ENCODE measurements at regions not wholly inside any gene's neighbourhood (a gene's known extent, or its start where the extent isn't known, plus 50 kb on each side); places are given as distances from the start of the nearest gene placed in this dataset.

DNA sequence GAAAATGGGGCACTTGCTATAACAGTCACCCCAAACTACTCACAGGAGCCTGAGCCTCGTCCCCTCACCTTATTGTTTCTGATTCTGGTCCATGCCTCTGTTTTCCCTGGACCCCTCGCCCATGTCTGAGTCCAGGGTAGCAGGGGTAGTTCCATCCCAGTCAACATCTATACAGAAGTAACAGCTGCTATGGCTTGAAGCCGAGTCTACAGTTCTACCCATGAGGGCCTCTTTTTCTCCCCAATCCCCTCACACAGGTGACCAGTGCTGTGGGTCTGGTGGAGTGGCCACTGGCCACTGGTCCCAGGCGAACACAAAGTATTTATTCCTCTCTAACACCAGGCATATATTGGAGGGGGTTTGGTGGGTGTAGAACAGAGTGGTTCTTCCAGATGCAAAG is 116.4 kb downstream of the ZNF280B start:
- no peak for DNase-seq (ENCODE audit: low read depth in 3 of 3, low spot score in 1 of 3)

DNA sequence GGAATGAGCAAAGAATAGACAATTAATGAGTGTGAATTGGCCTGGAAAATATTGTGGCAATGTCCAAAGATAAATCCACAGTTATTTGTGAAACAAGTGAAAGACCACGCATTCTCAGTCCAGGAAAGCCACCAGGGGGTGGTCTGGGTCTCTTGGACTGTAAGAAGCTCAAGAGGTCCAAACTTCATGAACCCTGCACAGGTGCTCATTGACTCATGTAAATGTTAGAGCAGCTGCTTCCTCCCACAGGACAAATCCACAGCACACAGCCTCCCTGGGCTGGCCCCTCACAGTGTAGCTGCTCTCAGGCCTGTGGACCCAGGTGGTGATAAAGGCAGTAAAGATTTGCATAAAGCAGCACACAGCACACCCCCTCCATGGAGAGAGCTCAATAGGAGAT is 114.0 kb downstream of the ZNF280B start:
- DNase-seq (ENCODE audit: low read depth in 3 of 3, low spot score in 1 of 3), result no peak

DNA sequence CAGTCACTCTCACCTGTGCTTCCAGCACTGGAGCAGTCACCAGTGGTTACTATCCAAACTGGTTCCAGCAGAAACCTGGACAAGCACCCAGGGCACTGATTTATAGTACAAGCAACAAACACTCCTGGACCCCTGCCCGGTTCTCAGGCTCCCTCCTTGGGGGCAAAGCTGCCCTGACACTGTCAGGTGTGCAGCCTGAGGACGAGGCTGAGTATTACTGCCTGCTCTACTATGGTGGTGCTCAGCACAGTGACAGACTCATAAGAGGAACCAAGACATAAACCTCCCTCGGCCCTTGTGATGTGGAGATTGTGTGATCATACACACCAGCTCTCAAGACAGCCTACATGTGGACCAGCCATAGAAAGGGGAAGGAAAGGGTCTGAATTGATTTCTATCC is 113.3 kb downstream of the ZNF280B start:
- DNase-seq (ENCODE audit: low read depth in 3 of 3, low spot score in 1 of 3), result no peak

DNA sequence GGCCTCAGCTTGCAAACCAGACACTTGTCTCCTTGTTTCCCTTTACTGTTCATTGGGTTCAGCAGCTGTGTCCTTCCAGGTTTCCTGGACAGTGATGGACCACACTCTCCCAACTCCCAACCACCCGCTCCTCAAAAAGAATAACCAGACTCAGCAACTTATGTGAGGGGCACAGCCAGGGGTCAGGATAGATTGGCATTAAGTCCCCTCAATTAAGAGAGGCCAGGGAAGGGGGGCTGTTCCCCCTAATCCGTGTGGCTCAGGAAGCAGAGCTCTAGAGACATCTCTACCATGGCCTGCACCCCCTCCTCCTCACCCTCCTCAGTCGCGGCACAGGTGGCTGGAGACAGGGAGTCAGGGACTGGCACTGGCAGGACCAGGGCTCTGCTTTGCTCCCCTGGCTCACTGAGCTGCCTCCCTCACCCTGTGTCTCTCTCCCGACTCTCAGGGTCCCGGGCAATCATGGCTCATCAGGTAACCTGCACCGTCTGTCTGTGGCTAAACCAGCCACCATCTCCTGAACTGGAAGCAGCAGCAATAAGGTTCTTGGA is 111.7 kb downstream of the ZNF280B start:
- DNase-seq (ENCODE audit: low read depth in 3 of 3, low spot score in 1 of 3), result no peak

DNA sequence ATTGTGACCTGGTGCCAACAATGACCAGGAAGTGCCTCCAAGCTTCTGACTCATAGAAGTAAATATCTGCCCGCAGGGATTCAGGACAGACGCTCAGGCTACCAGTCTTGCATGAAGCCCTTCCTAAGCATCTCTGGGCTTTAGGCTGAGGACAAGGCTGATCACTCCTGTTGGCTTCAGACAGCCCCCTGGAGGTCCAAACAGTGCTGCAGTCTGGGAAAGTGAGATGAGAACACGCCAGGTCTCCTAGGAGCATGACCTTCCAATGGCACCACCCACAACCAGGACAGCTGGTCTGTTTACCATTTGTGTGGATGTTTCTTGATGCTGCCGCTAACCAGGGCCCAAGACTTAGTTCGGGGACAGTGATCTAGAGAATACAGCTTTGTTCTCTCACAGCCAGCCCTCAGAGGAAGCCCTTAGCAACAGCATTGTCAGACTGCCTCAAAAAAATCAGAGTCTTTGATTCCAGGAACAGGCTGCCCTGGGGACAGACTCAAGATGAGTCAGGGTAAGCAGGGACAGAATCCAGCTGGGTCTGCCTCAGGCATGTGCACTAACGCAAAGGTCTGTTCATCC is 111.2 kb downstream of the ZNF280B start:
- DNase-seq (ENCODE audit: low read depth in 3 of 3, low spot score in 1 of 3), result no peak

DNA sequence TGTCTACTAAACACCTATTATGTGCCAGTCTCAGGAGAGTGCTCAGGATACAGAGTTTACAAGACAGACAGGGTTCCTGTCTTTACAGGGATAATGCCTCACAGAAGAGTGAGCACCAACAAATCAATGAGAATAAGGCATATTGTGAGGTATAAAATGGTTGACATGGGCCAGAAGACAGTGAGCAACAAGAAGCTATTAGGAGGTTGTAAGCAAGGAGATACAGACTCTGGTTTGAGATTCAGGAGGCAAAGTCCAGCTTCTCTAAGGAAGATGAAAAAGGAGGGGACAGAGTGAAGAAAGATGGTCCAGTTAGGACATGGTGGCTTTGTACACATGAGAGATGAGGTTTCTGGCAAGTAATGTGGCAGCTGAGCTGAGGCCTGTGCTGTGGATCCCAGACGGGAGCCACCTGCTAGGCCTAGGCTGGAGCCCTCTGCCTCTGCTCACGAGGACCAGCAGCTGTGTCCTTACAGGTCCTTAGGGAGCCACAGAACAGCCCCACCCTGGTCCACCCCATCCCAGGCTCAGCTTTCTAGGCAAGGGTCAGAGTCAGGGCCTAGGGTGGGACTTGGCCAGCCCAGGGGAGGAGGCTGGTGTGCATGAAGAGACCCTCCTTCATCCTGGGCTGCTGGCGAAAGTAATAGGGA is 110.5 kb downstream of the ZNF280B start:
- DNase-seq (ENCODE audit: low read depth in 3 of 3, low spot score in 1 of 3), result no peak

DNA sequence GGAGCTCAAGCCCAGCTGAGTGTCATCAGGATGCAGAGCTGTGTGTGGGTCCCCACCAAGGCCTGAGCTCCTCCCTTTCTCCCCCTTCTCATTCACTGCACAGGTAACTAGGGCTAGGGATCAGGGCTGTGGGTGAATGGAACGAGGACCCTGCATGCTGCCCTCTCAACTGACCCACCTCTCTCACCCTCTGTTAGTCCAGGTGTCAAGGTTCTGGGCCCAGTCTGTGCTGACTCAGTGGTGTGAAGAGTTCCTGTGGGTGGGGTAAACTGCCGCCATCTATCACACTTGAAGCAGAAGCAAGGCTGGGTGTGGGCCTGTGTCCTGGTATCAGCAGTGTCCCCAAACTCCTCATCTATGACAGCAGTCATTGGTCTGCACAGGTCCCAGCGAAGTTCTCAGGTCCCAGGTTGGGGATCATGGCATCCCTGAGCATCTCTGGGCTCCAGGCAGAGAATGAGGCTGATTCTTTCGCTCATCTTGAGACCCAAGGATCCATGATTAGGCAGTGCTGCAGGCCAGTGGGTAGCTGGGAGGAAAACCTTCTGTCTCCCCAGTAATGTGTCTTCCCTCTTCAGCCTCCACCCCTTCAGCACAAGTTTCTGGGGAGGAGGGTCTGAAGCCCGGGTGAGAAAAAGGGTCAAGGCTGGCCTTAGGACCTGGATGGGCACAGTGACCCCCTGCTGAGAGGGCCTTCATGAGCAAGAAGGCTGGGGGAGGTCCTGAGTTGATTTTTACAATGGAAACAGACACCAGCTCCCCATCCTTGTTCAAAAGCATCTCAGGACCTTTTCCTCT is 109.8 kb downstream of the ZNF280B start:
- DNase-seq (ENCODE audit: low read depth in 3 of 3, low spot score in 1 of 3), result no peak

DNA sequence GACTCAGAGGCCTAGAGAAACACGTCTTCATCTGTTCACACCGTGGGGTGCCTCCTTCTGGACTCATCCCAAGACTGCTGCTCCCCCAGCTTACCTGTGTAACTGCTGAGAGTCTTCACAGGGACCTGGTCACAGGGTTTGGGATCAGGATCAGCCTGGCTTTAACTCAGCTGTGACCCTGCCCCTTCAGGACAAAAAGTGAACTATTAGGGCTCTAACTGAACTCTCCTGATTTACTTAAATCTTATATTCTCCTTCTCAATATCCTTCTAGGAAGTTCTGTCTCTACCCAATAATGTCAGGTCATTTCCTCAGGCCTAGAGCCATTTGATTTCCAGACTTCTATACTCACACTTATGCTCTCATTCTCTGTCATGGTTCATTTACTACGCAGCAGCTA is 108.4 kb downstream of the ZNF280B start:
- DNase-seq (ENCODE audit: low read depth in 3 of 3, low spot score in 1 of 3), result no peak

DNA sequence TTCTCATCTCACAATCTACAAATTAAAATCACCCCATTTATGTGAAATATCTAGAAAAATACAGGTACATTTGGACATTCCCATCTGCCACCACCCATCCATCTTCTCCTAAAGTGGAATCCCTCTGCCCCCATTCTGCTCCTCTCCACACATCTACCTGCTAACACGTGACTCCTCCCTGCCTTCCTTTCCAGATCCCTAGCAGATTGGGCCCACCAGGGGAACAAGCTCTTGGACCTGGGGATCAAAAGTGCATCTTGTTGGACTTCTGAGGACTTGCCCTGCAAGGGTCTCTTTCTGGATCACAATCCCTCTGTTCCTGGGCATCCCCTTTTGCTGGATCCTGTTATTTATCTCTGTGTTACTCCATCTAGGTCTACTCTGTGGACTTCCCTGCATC is 107.6 kb downstream of the ZNF280B start:
- no peak for DNase-seq (ENCODE audit: low read depth in 3 of 3, low spot score in 1 of 3)

DNA sequence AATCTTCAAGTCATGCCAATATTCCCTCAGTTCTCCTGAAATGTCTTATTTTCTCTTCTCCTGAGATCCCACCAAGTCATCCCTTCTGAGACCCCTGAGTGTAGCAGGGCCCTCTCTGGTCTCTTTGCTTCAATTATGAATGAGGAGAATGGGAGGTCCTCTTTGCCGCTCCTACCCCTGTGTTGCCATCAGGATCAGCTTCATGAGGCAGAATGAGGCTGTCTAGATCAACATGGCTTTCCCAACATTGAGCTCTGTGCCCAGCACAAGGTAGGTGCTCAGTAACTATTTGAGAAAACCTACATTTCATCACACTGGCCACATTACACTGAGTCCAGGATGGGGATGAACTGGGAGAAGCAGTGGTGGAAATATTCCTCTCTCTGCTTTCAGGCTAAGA is 107.2 kb downstream of the ZNF280B start:
- no peak for DNase-seq (ENCODE audit: low read depth in 3 of 3, low spot score in 1 of 3)

DNA sequence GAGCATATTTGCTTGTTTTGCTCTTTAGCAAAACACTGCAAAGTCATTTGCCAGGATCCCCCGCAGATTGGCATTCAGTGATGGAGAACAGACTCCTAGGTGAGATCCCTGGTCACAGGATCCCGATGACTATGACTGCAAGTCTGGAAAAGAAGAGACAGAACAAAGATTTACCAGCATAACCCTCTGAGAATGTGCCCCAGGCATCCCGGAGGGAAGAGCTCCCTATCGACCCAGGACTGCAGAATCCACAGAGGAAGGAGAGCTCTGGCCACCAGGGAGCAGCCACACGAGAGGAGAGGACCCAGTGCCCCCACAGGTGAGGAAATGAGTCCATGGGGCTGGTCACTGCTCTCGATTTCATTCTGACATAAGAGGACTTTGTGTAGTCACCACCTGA is 105.2 kb downstream of the ZNF280B start:
- DNase-seq (ENCODE audit: low read depth in 3 of 3, low spot score in 1 of 3), result no peak

DNA sequence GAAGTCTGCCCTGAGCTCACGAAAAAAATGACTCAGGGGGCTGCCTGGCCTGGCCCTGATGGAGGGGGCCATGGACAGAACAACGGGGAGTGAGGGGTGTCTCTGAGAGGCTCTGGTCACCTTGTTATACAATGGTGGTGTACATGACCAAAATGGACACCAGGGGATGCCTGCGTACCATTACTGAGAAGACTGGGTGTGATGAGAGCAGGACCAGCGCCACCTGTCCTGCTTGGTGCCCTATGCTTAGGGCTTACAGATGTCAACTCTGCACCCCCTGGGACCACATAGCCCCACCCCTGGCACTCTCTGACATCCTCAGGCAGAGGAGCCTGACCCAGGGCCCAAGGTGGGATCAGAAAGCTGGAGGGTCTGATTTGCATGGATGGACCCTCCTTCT is 104.8 kb downstream of the ZNF280B start:
- no peak for DNase-seq (ENCODE audit: low read depth in 3 of 3, low spot score in 1 of 3)

DNA sequence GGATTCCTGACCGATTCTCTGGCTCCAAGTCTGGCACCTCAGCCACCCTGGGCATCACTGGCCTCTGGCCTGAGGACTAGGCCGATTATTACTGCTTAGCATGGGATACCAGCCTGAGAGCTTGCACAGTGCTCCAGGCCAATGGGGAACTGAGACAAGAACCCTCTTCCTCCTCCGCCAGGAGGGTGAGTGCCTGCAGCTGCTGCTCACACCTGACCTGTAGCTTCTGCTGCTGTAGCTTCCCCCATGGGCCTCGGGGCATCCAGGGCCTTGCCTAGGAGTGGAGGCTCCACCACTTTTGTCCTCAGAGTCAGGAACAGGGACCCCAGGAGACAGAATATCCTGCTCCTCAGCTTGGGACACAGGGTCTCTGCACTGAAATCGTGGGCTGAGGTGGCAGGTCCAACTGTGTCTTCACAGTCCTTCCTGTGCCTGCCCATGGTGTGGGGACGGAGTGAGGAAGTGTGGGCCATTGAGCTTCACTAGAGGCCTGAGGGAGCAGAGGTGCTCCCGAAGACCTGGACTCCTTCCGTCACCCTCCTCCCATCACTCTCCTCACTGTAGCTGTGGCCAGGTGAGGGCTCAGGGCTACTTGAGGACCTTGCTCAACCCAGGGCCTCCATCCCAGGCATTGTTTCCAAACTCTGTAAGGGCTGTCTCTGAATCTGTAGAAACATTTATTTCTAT is 103.8 kb downstream of the ZNF280B start:
- no peak for DNase-seq (ENCODE audit: low read depth in 3 of 3, low spot score in 1 of 3)

DNA sequence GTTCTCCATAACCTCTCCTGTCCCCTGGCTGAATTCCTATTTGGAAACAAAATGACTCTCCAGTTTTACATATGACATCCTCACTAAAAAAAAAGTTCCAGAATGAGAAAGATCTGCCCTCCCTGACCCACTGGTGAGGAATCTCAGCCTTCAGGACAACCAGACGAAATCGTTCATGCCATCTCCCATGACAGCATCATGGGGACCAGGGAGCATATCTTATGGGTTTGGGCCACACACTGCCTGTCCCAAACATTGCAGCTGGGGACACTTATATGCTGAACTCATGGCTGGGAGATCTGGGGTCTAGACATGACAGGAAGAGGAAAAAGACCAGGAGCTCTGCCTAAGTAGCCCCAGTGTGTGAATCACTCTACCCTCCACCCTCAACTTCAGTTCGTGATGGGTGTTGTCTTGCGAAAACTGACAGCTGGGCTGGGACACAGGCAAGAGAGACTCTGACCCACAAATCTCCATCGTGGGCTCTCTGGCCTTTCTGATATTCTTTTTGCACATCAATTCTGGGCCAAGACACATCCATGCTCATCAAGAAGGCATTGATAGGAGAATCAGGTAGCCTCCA is 102.0 kb downstream of the ZNF280B start:
- DNase-seq (ENCODE audit: low read depth in 3 of 3, low spot score in 1 of 3), result no peak

DNA sequence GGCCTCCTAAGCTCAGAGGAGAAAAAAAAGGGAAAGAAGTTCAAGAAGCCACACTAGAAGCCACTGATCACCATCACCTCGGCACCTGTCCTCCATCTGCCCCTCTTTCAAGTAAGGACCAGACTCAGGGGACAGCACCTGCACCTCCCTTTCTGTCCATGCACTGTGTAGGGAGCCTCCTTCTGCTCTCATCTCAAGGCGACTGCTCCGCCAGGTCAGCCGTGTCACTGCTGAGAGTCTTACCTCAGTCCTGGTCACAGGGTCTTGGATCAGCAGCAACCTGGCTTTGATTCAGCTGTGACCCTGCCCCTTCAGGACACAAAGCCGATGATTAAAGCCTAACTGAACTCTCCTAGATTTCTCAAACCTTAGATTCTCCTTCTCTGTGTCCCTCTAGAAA is 101.5 kb downstream of the ZNF280B start:
- no peak for DNase-seq (ENCODE audit: low read depth in 3 of 3, low spot score in 1 of 3)

DNA sequence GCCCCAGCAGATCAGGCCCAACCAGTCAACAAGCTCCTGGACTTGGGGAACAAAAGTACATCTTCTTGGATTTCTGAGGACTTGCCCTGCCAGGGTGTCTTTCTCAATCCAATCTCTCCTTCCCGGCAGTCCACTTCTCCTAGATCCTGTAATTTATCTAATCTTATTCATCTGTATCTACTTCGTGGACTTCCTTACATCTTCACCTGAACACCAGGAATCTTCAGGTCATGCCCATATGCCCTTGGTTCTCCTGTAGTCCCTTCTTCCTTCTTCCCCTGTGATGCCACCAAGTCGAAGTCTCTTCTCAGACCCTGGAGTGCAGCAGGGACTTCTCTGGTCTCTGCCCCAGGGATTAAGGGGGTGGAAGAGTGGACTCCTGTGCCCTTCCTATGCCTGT is 100.3 kb downstream of the ZNF280B start:
- DNase-seq (ENCODE audit: low read depth in 3 of 3, low spot score in 1 of 3), result no peak

DNA sequence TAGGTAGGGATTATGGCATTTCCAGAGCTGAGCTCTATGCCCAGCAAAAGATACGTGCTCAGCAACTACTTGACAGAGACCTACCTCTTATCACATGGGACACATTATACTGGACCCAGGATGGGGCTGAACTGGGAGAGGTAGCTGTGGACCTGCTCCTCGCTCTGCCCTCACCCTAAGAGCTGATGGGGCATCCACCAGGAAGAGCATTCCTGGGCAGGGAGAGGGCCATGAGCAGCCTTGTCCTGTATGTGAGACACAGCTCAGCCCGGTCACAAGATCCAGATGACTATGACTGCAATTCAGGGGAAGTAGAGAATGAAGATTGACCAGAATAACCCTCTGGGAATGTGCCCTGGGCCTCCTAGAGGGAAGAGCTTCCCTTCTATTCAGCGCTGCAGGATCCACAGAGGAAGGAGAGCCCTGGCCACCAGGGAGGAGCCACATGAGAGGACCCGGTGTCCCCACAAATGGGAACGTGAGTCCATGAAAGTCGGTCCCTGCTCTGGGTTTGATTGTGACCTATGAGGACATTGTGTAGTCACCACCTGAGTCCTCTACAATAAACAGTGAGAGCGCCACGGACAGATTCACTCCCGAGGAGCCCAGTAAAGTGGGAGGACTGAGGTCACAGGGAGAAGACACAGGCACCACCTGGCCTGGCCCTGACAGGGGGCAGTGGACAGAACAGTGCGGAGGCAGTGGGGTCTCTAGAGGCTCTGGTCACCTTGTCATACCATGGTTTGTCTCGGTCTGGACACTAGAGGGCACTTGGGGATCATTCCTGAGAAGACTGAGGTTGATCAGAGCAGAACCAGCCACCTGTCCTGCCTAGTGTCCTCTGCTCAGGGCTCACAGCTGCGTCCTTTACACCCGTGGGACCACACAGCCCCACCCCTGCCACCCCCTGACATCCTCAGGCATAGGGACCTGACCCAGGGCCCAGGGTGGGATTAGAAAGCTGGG is 99.5 kb downstream of the ZNF280B start:
- DNase-seq (ENCODE audit: low read depth in 3 of 3, low spot score in 1 of 3), result no peak

DNA sequence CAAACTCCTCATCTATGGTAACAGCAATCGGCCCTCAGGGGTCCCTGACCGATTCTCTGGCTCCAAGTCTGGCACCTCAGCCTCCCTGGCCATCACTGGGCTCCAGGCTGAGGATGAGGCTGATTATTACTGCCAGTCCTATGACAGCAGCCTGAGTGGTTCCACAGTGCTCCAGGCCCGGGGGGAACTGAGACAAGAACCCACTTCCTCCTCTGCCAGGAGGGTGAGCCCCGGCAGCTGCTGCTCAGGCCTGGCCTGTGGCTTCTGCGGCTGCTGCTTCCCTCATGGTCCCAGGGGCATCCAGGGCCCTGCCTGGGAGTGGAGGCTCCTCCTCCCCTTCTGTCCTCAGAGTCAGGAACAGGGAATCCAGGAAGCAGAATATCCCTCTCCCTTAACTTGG is 98.4 kb downstream of the ZNF280B start:
- no peak for DNase-seq (ENCODE audit: low read depth in 3 of 3, low spot score in 1 of 3)

DNA sequence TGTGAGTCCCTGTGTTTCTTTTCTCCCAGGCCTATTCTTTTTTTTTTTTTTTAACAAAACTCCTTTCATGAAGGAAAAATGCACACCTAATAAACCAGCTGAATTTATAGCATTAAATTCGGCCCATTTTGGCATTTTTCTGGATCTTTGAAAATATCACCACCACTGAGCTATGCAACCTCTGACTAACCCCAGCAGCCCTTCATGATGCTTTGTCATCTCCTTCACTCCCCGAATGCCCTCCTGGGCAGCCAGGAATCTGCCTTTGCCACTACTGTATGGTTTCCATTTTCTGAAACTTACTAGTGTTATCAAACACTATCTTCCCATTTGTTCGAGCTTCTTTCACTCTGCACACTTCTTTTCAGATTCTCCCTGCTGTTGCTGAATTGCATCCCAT is 97.9 kb downstream of the ZNF280B start:
- DNase-seq (ENCODE audit: low read depth in 3 of 3, low spot score in 1 of 3), result no peak

DNA sequence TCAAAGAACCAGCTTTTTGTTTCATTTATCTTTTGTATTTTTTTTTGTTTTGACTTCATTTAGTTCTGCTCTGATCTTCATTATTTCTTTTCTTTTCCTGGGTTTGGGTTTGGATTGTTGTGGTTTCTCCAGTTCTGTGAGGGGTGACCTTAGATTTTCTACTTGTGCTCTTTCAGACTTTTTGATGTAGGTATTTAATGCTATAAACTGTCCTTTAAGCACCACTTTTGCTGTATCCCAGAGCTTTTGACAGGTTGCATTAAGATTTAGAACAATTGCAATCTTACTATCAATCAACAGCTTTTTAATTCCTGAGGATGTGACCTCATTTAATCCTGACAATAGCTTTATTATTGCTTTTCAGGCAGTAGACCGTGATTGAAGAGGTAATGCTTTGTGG is 94.3 kb downstream of the ZNF280B start:
- no peak for DNase-seq (ENCODE audit: low read depth in 3 of 3, low spot score in 1 of 3)
